ENCODE measurements at regions not wholly inside any gene's neighbourhood (a gene's known extent, or its start where the extent isn't known, plus 50 kb on each side); places are given as distances from the start of the nearest gene placed in this dataset.

DNA sequence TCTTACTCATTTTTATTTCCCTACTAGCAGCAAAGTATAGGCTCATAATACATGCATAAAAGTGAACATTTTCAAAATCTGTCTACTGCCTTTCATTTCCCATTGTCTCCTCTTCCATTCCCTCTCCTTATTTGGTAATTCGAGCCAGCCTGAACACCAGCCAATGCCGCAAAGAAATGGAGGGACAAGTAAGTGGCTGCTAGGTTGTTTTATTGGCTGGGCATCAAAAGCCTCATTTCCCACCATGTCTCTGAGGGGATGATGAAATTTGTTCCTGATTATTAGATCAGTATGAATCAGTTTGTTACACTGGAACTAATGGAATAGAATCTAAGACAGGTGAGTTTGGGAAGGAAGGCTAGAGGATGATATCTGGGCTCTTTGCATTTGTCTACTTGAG is 143.5 kb downstream of the KCNA5 start:
- Histone ChIP-seq H3K9me3 (ENCODE audit: control insufficient read depth in 4 of 4, low read length in 3 of 4) (no peaks in the 10 kb centered on the region), H3K4me1 (ENCODE audit: control insufficient read depth in 4 of 4, insufficient read depth in 4 of 4, low read length in 3 of 4) (no peaks in the 10 kb centered on the region), H3K36me3 (ENCODE audit: control insufficient read depth in 4 of 4, insufficient read depth in 3 of 4, low read depth in 1 of 4, low read length in 3 of 4) (no peaks in the 10 kb centered on the region), H3K9ac (ENCODE audit: low read depth in 1 of 2, low read length in 2 of 2) (no peak overlapping the region), H3K27ac (ENCODE audit: low read depth in 1 of 2, low read length in 2 of 2) (no peak overlapping the region), H3K4me3 (ENCODE audit: low read depth in 1 of 3, low read length in 3 of 3) (no peak overlapping the region), H3K27me3 (ENCODE audit: control insufficient read depth in 4 of 4, insufficient read depth in 4 of 4, low read length in 3 of 4) (no peaks in the 10 kb centered on the region)
- no peak for DNase-seq (ENCODE audit: low spot score)
- no peak for TF ChIP-seq REST (IDR thresholded peaks at IDR 0.05)
- TF ChIP-seq CTCF (IDR thresholded peaks at IDR 0.05; ENCODE audit: low read depth, low read length, missing input control), result no peak
- TF ChIP-seq NR2F2 (IDR thresholded peaks at IDR 0.05), result no peak
- TF ChIP-seq HNF4A (conservative IDR thresholded peaks at IDR 0.05), result no peak
- TF ChIP-seq YY1 (IDR thresholded peaks at IDR 0.05), result no peak
- no peak for TF ChIP-seq EGR1 (IDR thresholded peaks at IDR 0.05; ENCODE audit: low read depth in 2 of 2)
- TF ChIP-seq SP1 (IDR thresholded peaks at IDR 0.05), result no peak
- WGBS, result 90% methylated on average over 2 of the region's 2 CpGs

DNA sequence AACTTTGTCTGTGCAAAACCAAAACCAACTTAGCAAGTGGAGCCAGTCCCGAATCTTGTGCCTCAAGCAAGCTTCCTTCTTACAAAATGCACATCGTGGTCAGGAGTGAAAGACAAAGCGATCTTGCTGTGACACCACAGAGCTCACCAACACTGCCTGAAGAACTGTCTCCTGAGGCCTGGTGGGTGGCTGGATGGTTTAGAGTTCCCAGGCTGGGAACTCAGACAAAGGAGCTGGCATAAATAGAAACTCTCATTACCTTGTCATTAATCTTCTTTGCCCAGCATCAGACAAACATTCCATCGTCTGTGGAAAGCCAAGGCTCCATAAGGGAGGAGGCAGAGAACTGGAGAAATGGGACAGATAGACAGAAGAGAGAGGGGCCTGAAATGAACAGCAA is 144.8 kb downstream of the KCNA5 start:
- Histone ChIP-seq H3K4me3 (ENCODE audit: low read depth in 1 of 3, low read length in 3 of 3) (no peak overlapping the region), H3K27ac (ENCODE audit: low read depth in 1 of 2, low read length in 2 of 2) (no peak overlapping the region), H3K27me3 (ENCODE audit: control insufficient read depth in 4 of 4, insufficient read depth in 4 of 4, low read length in 3 of 4) (no peaks in the 10 kb centered on the region), H3K36me3 (ENCODE audit: control insufficient read depth in 4 of 4, insufficient read depth in 3 of 4, low read depth in 1 of 4, low read length in 3 of 4) (no peaks in the 10 kb centered on the region), H3K4me1 (ENCODE audit: control insufficient read depth in 4 of 4, insufficient read depth in 4 of 4, low read length in 3 of 4) (no peaks in the 10 kb centered on the region), H3K9me3 (ENCODE audit: control insufficient read depth in 4 of 4, low read length in 3 of 4) (no peaks in the 10 kb centered on the region), H3K9ac (ENCODE audit: low read depth in 1 of 2, low read length in 2 of 2) (no peak overlapping the region)
- no peak for DNase-seq (ENCODE audit: low spot score)
- TF ChIP-seq ZBTB33 (IDR thresholded peaks at IDR 0.05), result no peak
- TF ChIP-seq RXRA (IDR thresholded peaks at IDR 0.05), result no peak
- TF ChIP-seq FOXA1 (IDR thresholded peaks at IDR 0.05), result no peak
- TF ChIP-seq HNF4G (IDR thresholded peaks at IDR 0.05), result no peak
- no peak for TF ChIP-seq GABPA (IDR thresholded peaks at IDR 0.05 in 1 of 2, conservative IDR thresholded peaks at IDR 0.05 in 1 of 2)
- no peak for TF ChIP-seq JUND (IDR thresholded peaks at IDR 0.05)
- no peak for TF ChIP-seq YY1 (IDR thresholded peaks at IDR 0.05)
- no peak for TF ChIP-seq NR2F2 (IDR thresholded peaks at IDR 0.05)
- 71% methylated on average over 4 of the region's 4 CpGs for WGBS
